Lung (tissue), 11 donors: ENCODE measurements at regions not wholly inside any gene's neighbourhood (a gene's known extent, or its start where the extent isn't known, plus 50 kb on each side); places are given as distances from the start of the nearest gene placed in this dataset.
"Not testable (repeated sequence)": the region's sequence is repeated elsewhere in the genome, so short reads cannot be mapped to it uniquely, and the experiment has no call there.

Experiments
- ATAC-seq: fragments of 200-7000 bp; cut with Tn5 transposase; one replicate; pipeline ENCODE4 v1.9.1; 2020; ENCODE audit warnings: moderate number of reproducible peaks; ENCODE audit not compliant: insufficient read depth, low FRiP score
- DNase-seq, 3 donors: peaks; one replicate each; pipeline ENCODE4 v3.0.0-alpha.2; 2013 to 2017
- H3K27ac ChIP-seq, 2 donors: one replicate each; pipeline ENCODE4 v1.5.1; 2013; ENCODE audit warnings: mild to moderate bottlenecking in 2 of 2, moderate library complexity in 2 of 2, control low read depth in 1 of 2, inconsistent platforms in 1 of 2, low read depth in 1 of 2, low read length in 1 of 2
- H3K27me3 ChIP-seq, 3 donors: one replicate each; pipeline ENCODE4 v1.5.1; 2013; ENCODE audit warnings: low read length in 2 of 3; ENCODE audit not compliant: control insufficient read depth in 3 of 3, insufficient read depth in 3 of 3
- H3K36me3 ChIP-seq, 4 donors: one replicate each; pipeline ENCODE4 v1.5.1; 2013; ENCODE audit warnings: low read length in 4 of 4, mild to moderate bottlenecking in 1 of 4, moderate library complexity in 1 of 4; ENCODE audit not compliant: control insufficient read depth in 4 of 4, insufficient read depth in 4 of 4
- H3K4me1 ChIP-seq, 5 donors: one replicate each; pipeline ENCODE4 v1.5.1; 2013; ENCODE audit warnings: low read length in 5 of 5, mild to moderate bottlenecking in 2 of 5, moderate library complexity in 1 of 5; ENCODE audit not compliant: control insufficient read depth in 5 of 5, insufficient read depth in 5 of 5
- H3K4me3 ChIP-seq: one replicate; pipeline ENCODE4 v1.5.1; 2013; ENCODE audit warnings: mild to moderate bottlenecking, control low read depth, moderate library complexity
- H3K9ac ChIP-seq, 2 donors: one replicate each; pipeline ENCODE4 v1.5.1; 2013; ENCODE audit warnings: low read length in 2 of 2, control low read depth in 1 of 2; ENCODE audit not compliant: insufficient read depth in 1 of 2
- H3K9me3 ChIP-seq, 4 donors: one replicate each; pipeline ENCODE4 v1.5.1; 2013; ENCODE audit warnings: low read length in 3 of 4, mild to moderate bottlenecking in 1 of 4, moderate library complexity in 1 of 4; ENCODE audit not compliant: control insufficient read depth in 4 of 4, insufficient read depth in 3 of 4
- CTCF ChIP-seq: IDR thresholded peaks from 2 replicates; pipeline ENCODE4 v1.5.1; 2012; ENCODE audit warnings: mild to moderate bottlenecking; ENCODE audit errors: control extremely low read depth, extremely low read depth
- WGBS, 2 donors: extraction: QIAGEN DNeasy Blood & Tissue Kit; methylation state at CpG; one replicate each; pipeline ENCODE4 v1.1.7; 2013; 5-methylcytosine and 5-hydroxymethylcytosine counted together
- donor health status: control.
- donor health status: control.
- donor health status: Bipolar disorder and iron deficiency.
- donor health status: healthy.
- donor health status: DM: yes; HTN: yes; CAD: no.

GRCh38 chr4:18690291-18690955 is 668.9 kb upstream of the LCORL start:
- 85 to 88% methylated on average over 2 of the region's 2 CpGs for WGBS, 2 donors
- H3K4me1 ChIP-seq: peaks cover 0 to 23% (median 11%) of the 10 kb centered on the region in 5 donors
- no peak for TF ChIP-seq CTCF

GRCh38 chr4:18689308-18690115 is 668.0 kb upstream of the LCORL start:
- ATAC-seq: no peak
- Histone ChIP-seq H3K9ac (no peak overlapping the region), H3K36me3 (no peaks in the 10 kb centered on the region), H3K27me3 (no peaks in the 10 kb centered on the region), H3K9me3 (no peaks in the 10 kb centered on the region), H3K27ac (no peak overlapping the region), H3K4me3 (no peak overlapping the region), H3K4me1 (peaks cover 0 to 23% (median 11%) of the 10 kb centered on the region in 5 donors)
- TF ChIP-seq CTCF: peak; percentile 66
- 13 to 15% methylated on average over 7 of the region's 7 CpGs for WGBS, 2 donors
- DNase-seq: peak; percentile 81 to 94 (median 91)

More at GRCh38 chr4:18690291-18690955, 668.9 kb upstream of the LCORL start:
- no peaks in the 10 kb centered on the region for H3K27me3 ChIP-seq
- no peak overlapping the region for H3K27ac ChIP-seq
- no peaks in the 10 kb centered on the region for H3K36me3 ChIP-seq
- no peaks in the 10 kb centered on the region for H3K9me3 ChIP-seq
- no peak overlapping the region for H3K4me3 ChIP-seq
- DNase-seq (no peak), ATAC-seq (no peak)
- H3K9ac ChIP-seq: no peak overlapping the region

GRCh38 chr4:18688351-18688750 is 666.8 kb upstream of the LCORL start:
- H3K27me3 ChIP-seq, H3K9me3 ChIP-seq, H3K27ac ChIP-seq, H3K36me3 ChIP-seq, H3K9ac ChIP-seq, H3K4me3 ChIP-seq, DNase-seq, ATAC-seq: not testable (repeated sequence)
- 84 to 85% methylated on average over 9 of the region's 9 CpGs for WGBS, 2 donors
- H3K4me1 ChIP-seq: peaks cover 0 to 23% (median 11%) of the 10 kb centered on the region in 5 donors

- ATAC-seq (no peak), DNase-seq (no peak)
- Histone ChIP-seq H3K9ac (no peak overlapping the region), H3K36me3 (no peaks in the 10 kb centered on the region), H3K4me3 (no peak overlapping the region), H3K27ac (no peak overlapping the region), H3K4me1 (peaks cover 0 to 19% (median 6%) of the 10 kb centered on the region in 5 donors), H3K27me3 (no peaks in the 10 kb centered on the region), H3K9me3 (no peaks in the 10 kb centered on the region)
- WGBS, 2 donors: 55 to 75% methylated on average over 7 of the region's 7 CpGs
- TF ChIP-seq CTCF: no peak
These were observed 664.9 kb upstream of the LCORL start for GRCh38 chr4:18686338-18687037.
